Calu3 (cell line): ENCODE measurements at regions not wholly inside any gene's neighbourhood (a gene's known extent, or its start where the extent isn't known, plus 50 kb on each side); places are given as distances from the start of the nearest gene placed in this dataset.
"Not testable (repeated sequence)": the region's sequence is repeated elsewhere in the genome, so short reads cannot be mapped to it uniquely, and the experiment has no call there.

Experiments used
- BruUV-seq: library from RNA; stranded (reverse); fragments of 400-500 nt; replicated peaks from 2 replicates; lab custom pipeline; 2021; lab: Mats Ljungman, UMichigan
- CTCF ChIA-PET: fragments of 300-600 bp; sonication (Branson Sonifier 250); formaldehyde crosslinking; loops from one replicate; lab custom pipeline; 2022; ENCODE audit warnings: antibody characterized with exemption; lab: Charles Lee
- DNase-seq: peaks from one replicate; pipeline ENCODE4 v3.0.0; 2022
- H3K27ac Mint-ChIP-seq: one replicate; pipeline ENCODE4 v1.8.0; 2022; ENCODE audit warnings: mixed read lengths; ENCODE audit not compliant: unreplicated experiment
- H3K27me3 Mint-ChIP-seq: one replicate; pipeline ENCODE4 v1.8.0; 2022; ENCODE audit warnings: mixed read lengths; ENCODE audit not compliant: unreplicated experiment
- H3K36me3 Mint-ChIP-seq: one replicate; pipeline ENCODE4 v1.8.0; 2022; ENCODE audit warnings: mild to moderate bottlenecking, moderate library complexity, mixed read lengths; ENCODE audit not compliant: insufficient read depth, unreplicated experiment
- H3K4me1 Mint-ChIP-seq: one replicate; pipeline ENCODE4 v1.8.0; 2022; ENCODE audit warnings: mild to moderate bottlenecking, low read depth, mixed read lengths; ENCODE audit not compliant: unreplicated experiment
- H3K4me3 Mint-ChIP-seq: one replicate; pipeline ENCODE4 v1.8.0; 2022; ENCODE audit warnings: mild to moderate bottlenecking, low read depth, moderate library complexity, mixed read lengths; ENCODE audit not compliant: unreplicated experiment
- H3K9me3 Mint-ChIP-seq: one replicate; pipeline ENCODE4 v1.8.0; 2022; ENCODE audit warnings: low read depth, mixed read lengths; ENCODE audit not compliant: unreplicated experiment
- intact Hi-C: fragments of 100-400 bp; cut with micrococcal nuclease; formaldehyde crosslinking; loops from one replicate; pipeline ENCODE4 v1.10.0; 2022; ENCODE audit not compliant: unreplicated experiment

GRCh38 chr16:29220647-29221191 is 185.8 kb downstream of the NPIPB11 start:
- H3K4me3 Mint-ChIP-seq, result not testable (repeated sequence)

GRCh38 chr16:29219966-29220646 is 186.4 kb downstream of the NPIPB11 start:
- H3K27ac Mint-ChIP-seq, H3K4me3 Mint-ChIP-seq, H3K4me1 Mint-ChIP-seq, DNase-seq, H3K9me3 Mint-ChIP-seq, CTCF ChIA-PET, H3K36me3 Mint-ChIP-seq, BruUV-seq, intact Hi-C loops: not testable (repeated sequence)
- H3K27me3 Mint-ChIP-seq, result peaks cover 37% of the 10 kb centered on the region

More at GRCh38 chr16:29220647-29221191, 185.8 kb downstream of the NPIPB11 start:
- intact Hi-C loops, H3K36me3 Mint-ChIP-seq, CTCF ChIA-PET, H3K9me3 Mint-ChIP-seq, DNase-seq, H3K4me1 Mint-ChIP-seq, H3K27ac Mint-ChIP-seq, BruUV-seq: not testable (repeated sequence)
- peaks cover 31% of the 10 kb centered on the region for H3K27me3 Mint-ChIP-seq

GRCh38 chr16:29219562-29219961 is 186.9 kb downstream of the NPIPB11 start:
- H3K4me1 Mint-ChIP-seq, H3K4me3 Mint-ChIP-seq, H3K36me3 Mint-ChIP-seq, intact Hi-C loops, H3K9me3 Mint-ChIP-seq, H3K27ac Mint-ChIP-seq, DNase-seq, CTCF ChIA-PET, BruUV-seq: not testable (repeated sequence)
- peaks cover 38% of the 10 kb centered on the region for H3K27me3 Mint-ChIP-seq

- H3K9me3 Mint-ChIP-seq, BruUV-seq, DNase-seq, CTCF ChIA-PET, H3K4me1 Mint-ChIP-seq, H3K27ac Mint-ChIP-seq, intact Hi-C loops, H3K4me3 Mint-ChIP-seq, H3K36me3 Mint-ChIP-seq: not testable (repeated sequence)
- peaks cover 38% of the 10 kb centered on the region for H3K27me3 Mint-ChIP-seq
Observed at GRCh38 chr16:29218649-29219048, 187.9 kb downstream of the NPIPB11 start.

- H3K9me3 Mint-ChIP-seq, intact Hi-C loops, H3K4me3 Mint-ChIP-seq, H3K36me3 Mint-ChIP-seq, H3K4me1 Mint-ChIP-seq, H3K27ac Mint-ChIP-seq, CTCF ChIA-PET, DNase-seq, BruUV-seq: not testable (repeated sequence)
- peaks cover 35% of the 10 kb centered on the region for H3K27me3 Mint-ChIP-seq
Observed at GRCh38 chr16:29218171-29218570, 188.3 kb downstream of the NPIPB11 start.

- CTCF ChIA-PET, BruUV-seq, H3K27ac Mint-ChIP-seq, H3K4me1 Mint-ChIP-seq, H3K4me3 Mint-ChIP-seq, intact Hi-C loops, DNase-seq, H3K36me3 Mint-ChIP-seq, H3K9me3 Mint-ChIP-seq: not testable (repeated sequence)
- peaks cover 31% of the 10 kb centered on the region for H3K27me3 Mint-ChIP-seq
Observed at GRCh38 chr16:29217752-29218126, 188.8 kb downstream of the NPIPB11 start.

GRCh38 chr16:29217104-29217751 is 189.3 kb downstream of the NPIPB11 start:
- H3K9me3 Mint-ChIP-seq, H3K36me3 Mint-ChIP-seq: not testable (repeated sequence)

GRCh38 chr16:29213770-29214169 is 192.7 kb downstream of the NPIPB11 start:
- H3K4me3 Mint-ChIP-seq, DNase-seq, H3K4me1 Mint-ChIP-seq, H3K9me3 Mint-ChIP-seq, intact Hi-C loops, BruUV-seq, H3K36me3 Mint-ChIP-seq, H3K27ac Mint-ChIP-seq: not testable (repeated sequence)
- CTCF ChIA-PET, result interaction anchor here (0.6 kb wide), 1 partner anchor 559 kb away, joined by 3 read pairs; no protein-coding TSS in a partner anchor
- H3K27me3 Mint-ChIP-seq, result peaks cover 55% of the 10 kb centered on the region

More at GRCh38 chr16:29217104-29217751, 189.3 kb downstream of the NPIPB11 start:
- H3K4me3 Mint-ChIP-seq, intact Hi-C loops, H3K4me1 Mint-ChIP-seq, BruUV-seq, DNase-seq, CTCF ChIA-PET, H3K27ac Mint-ChIP-seq: not testable (repeated sequence)
- H3K27me3 Mint-ChIP-seq, result peaks cover 26% of the 10 kb centered on the region

GRCh38 chr16:29213251-29213650 is 193.3 kb downstream of the NPIPB11 start:
- H3K9me3 Mint-ChIP-seq, H3K4me1 Mint-ChIP-seq, DNase-seq, H3K4me3 Mint-ChIP-seq, H3K36me3 Mint-ChIP-seq, intact Hi-C loops, BruUV-seq, H3K27ac Mint-ChIP-seq, CTCF ChIA-PET: not testable (repeated sequence)
- peaks cover 59% of the 10 kb centered on the region for H3K27me3 Mint-ChIP-seq
